WTC11 (cell line): ENCODE measurements at regions not wholly inside any gene's neighbourhood (a gene's known extent, or its start where the extent isn't known, plus 50 kb on each side); places are given as distances from the start of the nearest gene placed in this dataset.

Experiments
- ATAC-seq: fragments of 200-7000 bp; cut with Tn5 transposase; 2 replicates; pipeline ENCODE4 v1.10.0; 2021; ENCODE audit warnings: mild to moderate bottlenecking, moderate library complexity
- CTCF ChIA-PET: fragments of 300-600 bp; sonication (Branson Sonifier 250); formaldehyde crosslinking; loops from one replicate; lab custom pipeline; 2021; ENCODE audit warnings: antibody characterized with exemption; lab: Charles Lee
- POLR2A ChIA-PET: fragments of 350-600 bp; sonication (Branson Sonifier 250); formaldehyde crosslinking; loops from one replicate; lab custom pipeline; 2021; ENCODE audit warnings: antibody characterized with exemption; lab: Charles Lee
- DNase-seq: peaks from one replicate; pipeline ENCODE4 v3.0.0; 2021; ENCODE audit warnings: low spot score
- H3K27ac Mint-ChIP-seq: 2 replicates; pipeline ENCODE4 v1.8.0; 2021; ENCODE audit warnings: mixed read lengths
- H3K27me3 Mint-ChIP-seq: 2 replicates; pipeline ENCODE4 v1.8.0; 2021; ENCODE audit warnings: low read depth, mild to moderate bottlenecking, moderate library complexity, mixed read lengths
- H3K36me3 Mint-ChIP-seq: 2 replicates; pipeline ENCODE4 v1.8.0; 2021; ENCODE audit warnings: mixed read lengths
- H3K4me1 Mint-ChIP-seq: 2 replicates; pipeline ENCODE4 v1.8.0; 2022; ENCODE audit warnings: mixed read lengths
- H3K4me3 Mint-ChIP-seq: 2 replicates; pipeline ENCODE4 v1.8.0; 2021; ENCODE audit warnings: mild to moderate bottlenecking, moderate library complexity, mixed read lengths
- H3K9me3 Mint-ChIP-seq: 2 replicates; pipeline ENCODE4 v1.8.0; 2021; ENCODE audit warnings: mixed read lengths
- CBFB ChIP-seq: sonication (generic); formaldehyde crosslinking; IDR thresholded peaks from 2 replicates; pipeline ENCODE4 v1.8.1; 2022; ENCODE audit warnings: mild to moderate bottlenecking, low read depth, missing genetic modification reagents
- E2F4 ChIP-seq: sonication (generic); formaldehyde crosslinking; IDR thresholded peaks from 2 replicates; pipeline ENCODE4 v1.8.1; 2022; ENCODE audit warnings: low read depth, mild to moderate bottlenecking, moderate library complexity, missing genetic modification reagents, borderline replicate concordance
- ELF4 ChIP-seq: sonication (generic); formaldehyde crosslinking; IDR thresholded peaks from 2 replicates; pipeline ENCODE4 v1.8.1; 2022; ENCODE audit warnings: low read depth, mild to moderate bottlenecking, moderate library complexity, missing genetic modification reagents
- ERG ChIP-seq: fragments of 250-450 bp; sonication (Bioruptor Pico); IDR thresholded peaks from 2 replicates; pipeline ENCODE4 v1.8.0; 2021; ENCODE audit warnings: mild to moderate bottlenecking
- ESRRA ChIP-seq: sonication (generic); formaldehyde crosslinking; IDR thresholded peaks from 2 replicates; pipeline ENCODE4 v1.8.1; 2022; ENCODE audit warnings: mild to moderate bottlenecking, missing genetic modification reagents, borderline replicate concordance
- ETV6 ChIP-seq: sonication (generic); formaldehyde crosslinking; IDR thresholded peaks from 2 replicates; pipeline ENCODE4 v1.8.1; 2022; ENCODE audit warnings: mild to moderate bottlenecking, missing genetic modification reagents
- FOXJ3 ChIP-seq: sonication (generic); formaldehyde crosslinking; IDR thresholded peaks from 2 replicates; pipeline ENCODE4 v1.9.0; 2021; ENCODE audit warnings: missing genetic modification reagents, mild to moderate bottlenecking, borderline replicate concordance
- FOXK1 ChIP-seq: sonication (generic); formaldehyde crosslinking; IDR thresholded peaks from 2 replicates; pipeline ENCODE4 v1.8.0; 2022; ENCODE audit warnings: mild to moderate bottlenecking, moderate library complexity, missing genetic modification reagents
- GABPB1 ChIP-seq: sonication (generic); formaldehyde crosslinking; IDR thresholded peaks from 2 replicates; pipeline ENCODE4 v1.8.1; 2023; ENCODE audit warnings: mild to moderate bottlenecking, missing genetic modification reagents
- HMGXB4 ChIP-seq: sonication (generic); formaldehyde crosslinking; IDR thresholded peaks from 2 replicates; pipeline ENCODE4 v1.8.1; 2023; ENCODE audit warnings: mild to moderate bottlenecking, moderate library complexity, missing genetic modification reagents
- IRF2 ChIP-seq: sonication (generic); formaldehyde crosslinking; IDR thresholded peaks from 2 replicates; pipeline ENCODE4 v1.8.0; 2022; ENCODE audit warnings: low read depth, missing genetic modification reagents, borderline replicate concordance
- JUN ChIP-seq: sonication (generic); formaldehyde crosslinking; IDR thresholded peaks from 2 replicates; pipeline ENCODE4 v1.8.0; 2023; ENCODE audit warnings: mild to moderate bottlenecking, missing genetic modification reagents
- MAX ChIP-seq: sonication (generic); formaldehyde crosslinking; IDR thresholded peaks from 2 replicates; pipeline ENCODE4 v1.8.0; 2022; ENCODE audit warnings: mild to moderate bottlenecking, missing genetic modification reagents
- NFYB ChIP-seq: sonication (generic); formaldehyde crosslinking; conservative IDR thresholded peaks from 2 replicates; pipeline ENCODE4 v1.8.0; 2022; ENCODE audit warnings: low read depth, missing genetic modification reagents
- NR1H2 ChIP-seq: sonication (generic); formaldehyde crosslinking; IDR thresholded peaks from 2 replicates; pipeline ENCODE4 v1.9.0; 2021; ENCODE audit warnings: mild to moderate bottlenecking, moderate library complexity, missing genetic modification reagents
- NR3C1 ChIP-seq: sonication (generic); formaldehyde crosslinking; conservative IDR thresholded peaks from 2 replicates; pipeline ENCODE4 v1.8.1; 2023; ENCODE audit warnings: low read depth, mild to moderate bottlenecking, missing genetic modification reagents
- OVOL2 ChIP-seq: fragments of 250-450 bp; sonication (Bioruptor Pico); IDR thresholded peaks from 2 replicates; pipeline ENCODE4 v1.9.0; 2021; ENCODE audit warnings: mild to moderate bottlenecking, borderline replicate concordance
- PRDM15 ChIP-seq: sonication (generic); formaldehyde crosslinking; IDR thresholded peaks from 2 replicates; pipeline ENCODE4 v1.8.0; 2022; ENCODE audit warnings: missing genetic modification reagents
- SMAD3 ChIP-seq: sonication (generic); formaldehyde crosslinking; IDR thresholded peaks from 2 replicates; pipeline ENCODE4 v1.8.0; 2022; ENCODE audit warnings: missing genetic modification reagents, mild to moderate bottlenecking, borderline replicate concordance
- TEAD4 ChIP-seq: sonication (generic); formaldehyde crosslinking; IDR thresholded peaks from 2 replicates; pipeline ENCODE4 v1.8.0; 2022; ENCODE audit warnings: mild to moderate bottlenecking, missing genetic modification reagents
- ZBTB43 ChIP-seq: sonication (generic); formaldehyde crosslinking; IDR thresholded peaks from 2 replicates; pipeline ENCODE4 v1.8.1; 2023; ENCODE audit warnings: mild to moderate bottlenecking, missing genetic modification reagents
- ZMAT4 ChIP-seq: fragments of 250-450 bp; sonication (Bioruptor Pico); IDR thresholded peaks from 2 replicates; pipeline ENCODE4 v1.9.0; 2021; ENCODE audit warnings: mild to moderate bottlenecking
- ZNF263 ChIP-seq: sonication (generic); formaldehyde crosslinking; IDR thresholded peaks from 2 replicates; pipeline ENCODE4 v1.8.1; 2022; ENCODE audit warnings: low read depth, mild to moderate bottlenecking, moderate library complexity, missing genetic modification reagents

GRCh38 chr10:36452851-36453250 is 672.5 kb upstream of the ANKRD30A start (continued):
- no peak for TF ChIP-seq E2F4 (CRISPR knock-in tag)
- TF ChIP-seq, all 79 proteins: peak for 0

GRCh38 chr10:36451391-36451970 is 673.9 kb upstream of the ANKRD30A start:
- Mint-ChIP-seq H3K4me3 (no peak overlapping the region), H3K36me3 (peaks cover 17% of the 10 kb centered on the region), H3K4me1 (peaks cover 32% of the 10 kb centered on the region), H3K9me3 (peaks cover 20% of the 10 kb centered on the region), H3K27ac (no peak overlapping the region), H3K27me3 (peaks cover 4% of the 10 kb centered on the region)
- no peak for ATAC-seq
- ChIA-PET CTCF (interaction anchor here (0.7 kb wide), 1 partner anchor 776 kb away, joined by 3 read pairs; no protein-coding TSS in a partner anchor), POLR2A (no interaction called here)
- no peak for TF ChIP-seq NFYB (CRISPR knock-in tag)
- TF ChIP-seq ERG (CRISPR knock-in tag): no peak
- TF ChIP-seq OVOL2 (CRISPR knock-in tag): no peak
- no peak for TF ChIP-seq MAX (CRISPR knock-in tag)
- no peak for TF ChIP-seq NR3C1 (CRISPR knock-in tag)
- no peak for TF ChIP-seq CBFB (CRISPR knock-in tag)
- TF ChIP-seq ESRRA: no peak
- TF ChIP-seq ZNF263 (CRISPR knock-in tag): no peak
- TF ChIP-seq FOXJ3: no peak
- no peak for TF ChIP-seq PRDM15 (CRISPR knock-in tag)
- TF ChIP-seq ZBTB43 (CRISPR knock-in tag): no peak
- no peak for TF ChIP-seq SMAD3
- TF ChIP-seq GABPB1 (CRISPR knock-in tag): no peak
- TF ChIP-seq NR1H2 (CRISPR knock-in tag): no peak
- TF ChIP-seq JUN: no peak
- no peak for DNase-seq

- Mint-ChIP-seq H3K36me3 (peaks cover 17% of the 10 kb centered on the region), H3K9me3 (peaks cover 20% of the 10 kb centered on the region), H3K27ac (0 out of 2 replicates have a peak overlapping the region, but pooled peaks have one; percentile 66)
- no peak for TF ChIP-seq TEAD4 (CRISPR knock-in tag)
- no peak for TF ChIP-seq ELF4
- no peak for TF ChIP-seq ETV6 (CRISPR knock-in tag)
- TF ChIP-seq FOXK1 (CRISPR knock-in tag): no peak
- TF ChIP-seq IRF2 (CRISPR knock-in tag): no peak
- TF ChIP-seq HMGXB4 (CRISPR knock-in tag): no peak
- no peak for TF ChIP-seq ZMAT4 (CRISPR knock-in tag)
- TF ChIP-seq, all 79 proteins: peak for 0
- Mint-ChIP-seq H3K27me3 (peaks cover 4% of the 10 kb centered on the region), H3K4me1 (peaks cover 38% of the 10 kb centered on the region), H3K4me3 (no peak overlapping the region)
- DNase-seq (no peak), ATAC-seq (no peak)
- ChIA-PET CTCF (no interaction called here), POLR2A (no interaction called here)
Observed at GRCh38 chr10:36450380-36450779, 675.0 kb upstream of the ANKRD30A start.
